Stimulated activated naive CD8-positive, alpha-beta T cell treated with anti-CD3 and anti-CD28 coated beads, Interleukin-15, Interleukin-2, amounts not matched to agents 100 ng/mL and 50 ng/mL, for 24 hours (primary cell): ENCODE measurements at regions not wholly inside any gene's neighbourhood (a gene's known extent, or its start where the extent isn't known, plus 50 kb on each side); places are given as distances from the start of the nearest gene placed in this dataset.

Experiments used
- H3K27ac Mint-ChIP-seq: one replicate; pipeline ENCODE4 v1.8.0; 2021; ENCODE audit warnings: mild to moderate bottlenecking, mixed read lengths
- H3K27me3 Mint-ChIP-seq: one replicate; pipeline ENCODE4 v1.8.0; 2021; ENCODE audit warnings: mixed read lengths
- H3K36me3 Mint-ChIP-seq: one replicate; pipeline ENCODE4 v1.8.0; 2021; ENCODE audit warnings: low read depth, mixed read lengths
- H3K4me1 Mint-ChIP-seq: one replicate; pipeline ENCODE4 v1.8.0; 2021; ENCODE audit warnings: low read depth, mixed read lengths
- H3K4me3 Mint-ChIP-seq: one replicate; pipeline ENCODE4 v1.8.0; 2021; ENCODE audit warnings: mild to moderate bottlenecking, mixed read lengths
- H3K9me3 Mint-ChIP-seq: one replicate; pipeline ENCODE4 v1.8.0; 2021; ENCODE audit warnings: mixed read lengths

DNA sequence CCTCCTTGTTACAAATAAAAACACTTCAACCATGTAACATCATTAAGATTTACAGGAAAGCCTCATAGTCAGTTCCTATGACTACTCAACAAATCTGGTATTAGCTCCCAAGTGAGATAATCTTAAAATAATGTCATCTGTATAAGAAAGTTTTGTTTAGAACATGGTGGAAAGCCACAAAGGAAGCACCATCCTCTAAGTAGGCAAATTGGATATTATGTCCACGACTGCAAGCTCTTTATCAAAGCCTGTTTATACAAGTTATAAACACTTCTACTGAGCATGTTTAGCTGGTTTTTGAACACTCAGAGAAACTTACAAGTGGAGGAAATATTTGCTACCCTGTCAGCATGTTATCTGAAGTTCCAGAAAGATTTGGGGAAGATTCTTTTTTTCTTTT is 349.8 kb downstream of the ARL4A start:
- no peaks in the 10 kb centered on the region for H3K9me3 Mint-ChIP-seq
- no peak overlapping the region for H3K27ac Mint-ChIP-seq
- no peak overlapping the region for H3K4me3 Mint-ChIP-seq
- H3K36me3 Mint-ChIP-seq = no peaks in the 10 kb centered on the region
- peaks cover 12% of the 10 kb centered on the region for H3K27me3 Mint-ChIP-seq
- no peaks in the 10 kb centered on the region for H3K4me1 Mint-ChIP-seq

DNA sequence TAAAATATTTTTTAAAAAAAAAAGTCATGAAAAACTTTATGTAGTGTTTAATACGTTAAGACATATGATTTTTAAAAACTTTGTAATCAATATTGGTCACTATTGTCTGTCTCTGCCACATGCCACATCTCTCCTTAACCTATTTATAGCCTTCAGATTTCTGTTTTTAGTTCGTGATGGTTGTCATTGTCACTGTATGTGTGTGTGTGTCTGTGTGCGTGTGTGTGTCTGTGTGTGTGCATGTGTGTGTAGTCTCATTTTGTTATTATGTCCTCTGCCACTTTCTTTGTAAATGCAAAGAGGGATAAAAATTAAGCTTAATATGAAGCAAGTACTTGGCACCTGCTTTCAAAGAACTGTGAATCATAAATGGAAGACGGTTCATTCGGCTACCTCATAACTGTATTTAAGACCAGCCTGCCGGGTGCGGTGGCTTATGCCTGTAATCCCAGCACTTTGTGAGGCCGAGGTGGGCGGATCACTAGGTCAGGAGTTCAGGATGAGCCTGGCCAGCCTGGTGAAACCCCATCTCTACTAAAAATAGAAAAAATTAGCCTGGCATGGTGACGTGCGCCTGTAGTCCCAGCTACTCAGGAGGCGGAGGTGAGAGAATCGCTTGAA is 354.0 kb downstream of the ARL4A start:
- Mint-ChIP-seq H3K27ac (no peak overlapping the region), H3K4me3 (no peak overlapping the region)

DNA sequence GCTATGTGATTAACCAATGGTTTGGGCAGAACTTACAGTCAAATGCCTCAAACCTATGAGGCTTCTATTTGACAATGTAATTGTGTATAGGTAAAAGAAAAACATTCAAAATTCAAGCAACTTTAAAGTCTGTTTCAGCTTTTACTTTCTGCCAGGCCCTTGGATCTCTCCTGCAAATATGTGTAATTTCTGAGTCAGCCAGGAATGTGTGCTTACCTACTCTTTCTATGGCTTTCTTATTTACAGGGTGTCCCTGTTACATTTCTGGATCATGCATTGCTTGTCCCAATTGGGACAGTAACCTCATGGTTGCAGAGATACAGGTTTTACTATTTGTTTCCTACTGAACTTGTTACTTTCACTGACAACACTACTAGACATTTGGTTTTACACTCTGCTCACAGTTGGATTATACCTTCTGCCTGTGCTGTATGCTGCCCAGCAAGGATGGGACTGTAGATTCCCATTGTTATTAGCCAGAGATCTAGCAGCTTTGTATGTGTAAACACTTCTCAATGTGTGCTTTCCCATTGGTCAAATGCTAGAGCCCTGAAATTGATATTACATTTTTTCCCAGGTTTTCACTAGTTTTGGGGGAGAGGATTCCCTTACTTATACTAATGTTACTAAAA is 355.3 kb downstream of the ARL4A start:
- Mint-ChIP-seq H3K9me3 (no peaks in the 10 kb centered on the region), H3K4me3 (no peak overlapping the region), H3K27me3 (peaks cover 13% of the 10 kb centered on the region), H3K36me3 (no peaks in the 10 kb centered on the region), H3K27ac (no peak overlapping the region), H3K4me1 (no peaks in the 10 kb centered on the region)

More for the DNA sequence above, 354.0 kb downstream of the ARL4A start:
- Mint-ChIP-seq H3K27me3 (peaks cover 19% of the 10 kb centered on the region), H3K9me3 (no peaks in the 10 kb centered on the region), H3K4me1 (no peaks in the 10 kb centered on the region), H3K36me3 (no peaks in the 10 kb centered on the region)

DNA sequence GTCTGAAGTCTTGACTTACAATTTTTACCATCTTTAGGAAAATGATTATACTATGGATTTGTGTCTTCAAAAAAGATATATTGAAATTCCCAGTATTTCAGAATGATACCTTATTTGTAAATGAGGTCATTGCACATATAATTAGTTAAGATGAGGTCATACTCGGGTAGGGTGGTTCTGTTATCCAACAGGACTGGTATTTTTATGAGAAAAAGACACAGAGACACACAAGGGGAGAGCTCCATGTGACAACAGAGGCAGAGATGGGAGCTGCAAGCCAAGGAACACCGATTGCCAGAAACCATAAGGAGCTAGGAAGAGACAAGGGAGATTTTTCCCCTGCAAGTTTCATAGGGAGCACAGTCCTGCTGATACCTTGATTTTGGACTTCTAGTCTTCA is 356.9 kb downstream of the ARL4A start:
- peaks cover 13% of the 10 kb centered on the region for H3K27me3 Mint-ChIP-seq
- no peak overlapping the region for H3K27ac Mint-ChIP-seq

DNA sequence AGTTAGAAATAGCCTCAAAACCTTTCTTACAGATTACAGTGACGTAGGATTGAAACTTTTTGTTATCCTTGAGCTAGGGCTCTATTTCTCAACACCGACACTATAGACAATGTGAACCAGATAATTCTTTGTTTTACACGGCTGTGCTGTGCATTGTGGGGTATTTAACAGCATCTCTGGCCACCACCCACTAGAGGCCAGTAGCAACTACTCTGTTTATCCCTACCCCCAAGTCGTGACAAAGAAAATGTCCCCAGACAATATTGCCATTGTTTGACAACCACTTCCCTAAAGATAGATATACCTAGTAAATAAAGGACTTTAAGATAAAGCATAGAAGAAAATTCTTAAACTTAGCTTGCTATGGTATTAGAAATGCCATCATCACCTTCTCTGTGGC is 359.6 kb downstream of the ARL4A start:
- Mint-ChIP-seq H3K27me3 (peaks cover 7% of the 10 kb centered on the region), H3K4me1 (no peaks in the 10 kb centered on the region), H3K36me3 (no peaks in the 10 kb centered on the region), H3K4me3 (no peak overlapping the region), H3K27ac (no peak overlapping the region), H3K9me3 (no peaks in the 10 kb centered on the region)

More for the DNA sequence above, 356.9 kb downstream of the ARL4A start:
- H3K4me3 Mint-ChIP-seq = no peak overlapping the region
- no peaks in the 10 kb centered on the region for H3K9me3 Mint-ChIP-seq
- no peaks in the 10 kb centered on the region for H3K36me3 Mint-ChIP-seq
- H3K4me1 Mint-ChIP-seq = no peaks in the 10 kb centered on the region

DNA sequence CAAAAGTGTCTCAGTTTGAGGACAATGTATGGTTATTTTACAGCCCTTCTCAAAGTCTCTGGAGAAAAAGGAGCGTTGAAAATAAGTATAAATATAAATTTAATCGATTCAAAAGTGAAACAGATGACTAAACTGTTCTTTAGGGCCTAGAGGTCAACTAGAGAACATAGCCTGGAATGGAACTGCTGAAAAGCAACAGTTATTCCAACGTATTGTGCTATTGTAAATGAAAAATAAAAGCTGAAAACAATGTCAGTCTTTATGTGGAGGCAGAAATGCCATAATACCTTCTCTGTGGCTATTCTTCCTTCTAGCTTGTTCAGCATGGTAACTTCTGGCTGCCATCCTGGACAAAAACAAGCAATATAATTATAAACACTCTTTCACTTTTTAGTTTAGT is 362.5 kb downstream of the ARL4A start:
- no peaks in the 10 kb centered on the region for H3K9me3 Mint-ChIP-seq

DNA sequence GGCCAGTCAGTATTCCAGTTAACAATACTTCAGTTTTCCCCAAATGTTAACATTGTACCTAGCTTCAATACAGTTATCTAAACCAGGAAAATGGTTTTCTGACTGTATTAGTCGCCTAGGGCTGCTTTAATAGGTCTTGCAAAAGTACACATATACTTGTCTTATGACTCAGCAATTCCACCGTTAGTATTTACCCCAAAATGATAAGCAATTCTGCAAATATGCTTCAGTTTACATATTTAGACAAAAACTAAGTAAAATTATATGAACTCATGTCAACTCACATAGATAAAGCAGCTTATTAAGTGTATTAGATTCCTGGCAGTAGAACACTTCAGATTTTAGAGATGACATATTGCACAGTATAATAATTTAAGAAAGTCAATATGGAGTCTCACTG is 363.3 kb downstream of the ARL4A start:
- Mint-ChIP-seq H3K27ac (no peak overlapping the region), H3K9me3 (no peaks in the 10 kb centered on the region), H3K27me3 (no peaks in the 10 kb centered on the region), H3K4me1 (no peaks in the 10 kb centered on the region), H3K4me3 (no peak overlapping the region), H3K36me3 (no peaks in the 10 kb centered on the region)

More for the DNA sequence above, 362.5 kb downstream of the ARL4A start:
- Mint-ChIP-seq H3K4me3 (no peak overlapping the region), H3K4me1 (no peaks in the 10 kb centered on the region), H3K36me3 (no peaks in the 10 kb centered on the region), H3K27me3 (peaks cover under 1% of the 10 kb centered on the region), H3K27ac (no peak overlapping the region)

DNA sequence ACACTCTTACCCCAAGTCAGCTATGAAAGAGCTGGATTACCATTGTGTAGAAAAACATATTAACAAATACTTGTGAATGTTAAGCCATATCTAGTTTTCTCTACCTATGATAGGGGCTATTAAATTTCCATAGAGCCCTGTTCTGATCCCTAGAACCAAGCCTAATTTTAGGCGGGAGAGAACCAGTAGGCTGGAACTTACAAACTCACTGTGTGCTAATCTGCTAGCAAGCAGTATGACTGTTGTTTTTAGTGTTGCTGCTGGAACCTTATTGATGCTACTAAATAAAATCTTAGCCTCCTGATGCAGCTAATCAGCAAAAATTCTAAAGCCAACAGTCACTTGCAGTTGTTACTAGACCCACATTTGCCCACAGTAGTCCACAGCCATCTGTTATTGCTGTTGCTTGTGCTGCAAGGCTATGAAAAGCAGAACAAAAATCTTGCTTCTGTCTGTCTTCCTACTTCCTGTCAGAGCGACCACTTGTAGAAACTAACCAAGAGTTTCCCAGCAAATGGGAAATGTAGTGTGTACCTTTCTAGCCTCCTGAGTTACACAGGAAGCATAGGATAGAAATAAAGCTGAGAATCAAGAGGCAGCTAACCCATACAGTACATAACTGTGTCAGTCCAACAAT is 368.4 kb downstream of the ARL4A start:
- Mint-ChIP-seq H3K9me3 (no peaks in the 10 kb centered on the region), H3K36me3 (no peaks in the 10 kb centered on the region), H3K4me3 (no peak overlapping the region), H3K27ac (peak overlapping the region; percentile 41), H3K4me1 (peaks cover 23% of the 10 kb centered on the region), H3K27me3 (no peaks in the 10 kb centered on the region)

DNA sequence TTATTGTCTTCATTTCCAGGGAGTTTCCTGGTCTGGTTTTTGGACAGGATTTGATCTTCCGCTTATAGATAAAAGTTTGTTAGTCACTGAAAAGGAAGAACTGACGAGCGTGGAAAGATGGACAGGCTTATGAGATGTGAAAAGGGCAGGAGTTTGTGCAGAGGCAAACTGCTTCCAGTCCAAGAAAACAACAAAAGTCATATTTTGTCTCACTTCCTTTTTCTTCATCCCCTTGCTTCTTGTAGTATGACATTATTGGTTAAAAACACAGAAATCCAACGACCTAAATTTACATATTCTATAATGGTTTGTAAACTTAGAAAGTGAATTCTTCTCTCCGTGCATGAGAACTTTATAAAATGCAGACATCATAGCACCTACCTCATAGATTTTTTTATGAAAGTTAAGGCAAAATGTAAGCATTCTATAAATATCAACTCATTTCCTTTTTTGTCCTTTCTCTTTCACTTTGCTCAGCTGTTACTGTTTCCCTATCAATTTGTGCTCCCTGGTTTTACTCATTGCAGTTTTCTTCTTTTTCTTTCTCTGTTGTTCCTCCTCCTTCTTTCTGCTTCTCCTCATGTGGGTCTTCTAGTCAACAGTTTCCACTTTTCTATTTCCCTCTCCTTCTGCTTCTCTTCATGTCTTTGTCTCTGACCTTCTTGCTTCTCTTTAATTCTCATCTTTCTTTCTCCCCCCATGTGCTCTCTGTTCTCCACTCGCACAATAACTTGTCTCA is 370.2 kb downstream of the ARL4A start:
- Mint-ChIP-seq H3K27me3 (no peaks in the 10 kb centered on the region), H3K9me3 (no peaks in the 10 kb centered on the region), H3K27ac (peak overlapping the region; percentile 88), H3K4me1 (peaks cover 23% of the 10 kb centered on the region), H3K36me3 (no peaks in the 10 kb centered on the region), H3K4me3 (peak overlapping the region; percentile 43)

DNA sequence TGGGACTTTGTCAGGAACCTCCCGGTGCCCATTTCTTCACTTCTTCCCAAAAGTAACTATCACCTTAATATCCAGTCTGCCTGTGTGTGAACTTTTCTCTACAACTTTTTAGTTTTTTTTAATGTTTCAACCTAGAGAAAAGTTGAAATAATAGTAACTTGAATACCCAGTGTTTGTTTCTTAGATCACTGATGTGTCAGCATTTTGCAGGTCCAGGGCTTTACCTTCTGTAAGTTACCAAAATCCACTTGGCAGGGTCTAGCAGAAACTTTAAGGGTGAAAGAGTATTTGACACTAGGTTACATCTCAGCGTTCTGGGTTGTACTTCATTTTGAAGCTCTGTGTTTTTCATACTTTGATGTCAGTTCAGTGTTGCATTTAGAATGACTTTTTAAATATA is 372.7 kb downstream of the ARL4A start:
- H3K4me1 Mint-ChIP-seq = peaks cover 23% of the 10 kb centered on the region
- no peaks in the 10 kb centered on the region for H3K36me3 Mint-ChIP-seq
- no peak overlapping the region for H3K4me3 Mint-ChIP-seq
- no peaks in the 10 kb centered on the region for H3K9me3 Mint-ChIP-seq
- H3K27me3 Mint-ChIP-seq = no peaks in the 10 kb centered on the region
- H3K27ac Mint-ChIP-seq = no peak overlapping the region

DNA sequence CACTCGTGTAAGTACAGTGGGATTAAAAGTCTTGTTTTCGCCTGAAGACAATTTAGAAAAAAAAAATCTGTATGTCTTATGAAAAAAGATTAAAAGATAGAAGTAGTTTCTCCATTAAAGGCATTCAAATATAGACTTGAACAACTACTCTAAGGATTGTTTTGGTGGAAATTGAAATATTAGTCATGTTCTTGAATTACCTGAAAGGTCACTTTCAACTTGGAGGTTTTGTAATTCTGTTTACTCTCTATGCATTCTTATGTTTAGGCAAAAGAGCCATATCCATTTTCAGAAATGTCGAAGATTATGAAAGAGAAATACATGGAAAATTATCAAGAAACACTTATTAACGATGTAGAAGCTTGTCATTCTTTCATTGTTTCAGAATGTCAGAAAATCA is 373.7 kb downstream of the ARL4A start:
- Mint-ChIP-seq H3K27me3 (no peaks in the 10 kb centered on the region), H3K36me3 (no peaks in the 10 kb centered on the region), H3K27ac (no peak overlapping the region)

DNA sequence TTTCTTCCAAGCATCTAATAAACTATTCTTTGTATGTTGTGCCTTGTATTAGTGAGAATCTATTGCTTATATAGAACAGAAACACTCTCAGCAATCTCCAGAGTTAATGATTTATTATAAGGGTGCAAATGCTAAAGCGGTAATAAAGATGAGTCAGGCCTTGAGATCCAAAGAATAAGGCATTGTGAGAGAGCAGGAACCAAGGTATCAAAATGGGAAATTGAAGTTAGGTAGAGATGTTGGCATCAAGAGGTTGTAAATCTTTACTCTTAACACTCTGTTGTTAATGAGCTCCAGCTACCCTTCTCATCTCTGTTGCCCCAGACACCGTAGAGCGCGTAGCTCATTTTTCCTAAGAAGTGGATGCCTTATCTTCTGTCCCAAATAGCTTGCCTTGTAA is 375.2 kb downstream of the ARL4A start:
- H3K27me3 Mint-ChIP-seq = no peaks in the 10 kb centered on the region
- no peaks in the 10 kb centered on the region for H3K9me3 Mint-ChIP-seq
- no peak overlapping the region for H3K27ac Mint-ChIP-seq
- H3K4me3 Mint-ChIP-seq = no peak overlapping the region
- H3K4me1 Mint-ChIP-seq = peaks cover 11% of the 10 kb centered on the region
- no peaks in the 10 kb centered on the region for H3K36me3 Mint-ChIP-seq

More for the DNA sequence above, 373.7 kb downstream of the ARL4A start:
- Mint-ChIP-seq H3K4me1 (peaks cover 21% of the 10 kb centered on the region), H3K4me3 (no peak overlapping the region), H3K9me3 (no peaks in the 10 kb centered on the region)

DNA sequence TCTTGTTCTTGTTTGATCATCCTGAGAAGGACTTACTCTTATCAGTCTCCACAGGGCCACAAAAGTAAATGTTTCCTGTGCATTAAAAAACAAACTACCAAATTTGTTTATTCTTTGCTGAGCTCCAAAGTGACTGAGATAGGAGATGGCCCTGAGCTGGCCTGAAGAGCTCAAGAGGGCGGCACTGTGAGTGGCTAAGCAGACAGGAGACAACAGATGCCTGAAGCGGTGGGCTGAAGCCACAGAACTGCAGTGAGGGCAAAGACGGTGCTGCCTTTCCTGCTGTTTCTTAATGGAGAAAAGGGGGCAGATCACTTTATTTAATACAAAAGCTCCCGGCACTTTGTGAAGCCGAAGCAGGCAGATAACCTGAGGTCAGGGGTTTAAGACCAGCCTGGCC is 379.6 kb downstream of the ARL4A start:
- Mint-ChIP-seq H3K4me1 (no peaks in the 10 kb centered on the region), H3K27ac (no peak overlapping the region), H3K9me3 (no peaks in the 10 kb centered on the region), H3K4me3 (no peak overlapping the region), H3K36me3 (no peaks in the 10 kb centered on the region), H3K27me3 (no peaks in the 10 kb centered on the region)

DNA sequence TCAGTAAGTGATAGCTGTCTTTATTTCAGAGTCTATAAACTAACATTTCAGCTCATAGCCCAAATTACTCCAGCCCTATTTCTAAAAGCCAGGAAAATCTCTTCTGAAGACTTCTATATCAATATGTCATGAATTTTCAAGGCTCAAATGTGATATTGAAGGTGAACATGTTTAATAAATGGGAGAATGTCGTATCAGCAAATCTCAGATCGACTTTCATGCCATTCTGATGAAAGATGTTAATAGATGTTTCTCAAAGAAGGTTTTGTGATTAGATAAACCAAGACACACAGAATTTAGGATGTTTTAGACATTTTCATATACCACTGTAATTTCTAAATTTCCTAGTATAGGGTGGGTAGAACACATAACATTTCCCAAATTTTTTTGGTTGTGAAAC is 380.6 kb downstream of the ARL4A start:
- H3K27ac Mint-ChIP-seq = no peak overlapping the region
- no peaks in the 10 kb centered on the region for H3K9me3 Mint-ChIP-seq
- no peaks in the 10 kb centered on the region for H3K36me3 Mint-ChIP-seq
- H3K27me3 Mint-ChIP-seq = no peaks in the 10 kb centered on the region
- no peak overlapping the region for H3K4me3 Mint-ChIP-seq
- no peaks in the 10 kb centered on the region for H3K4me1 Mint-ChIP-seq

DNA sequence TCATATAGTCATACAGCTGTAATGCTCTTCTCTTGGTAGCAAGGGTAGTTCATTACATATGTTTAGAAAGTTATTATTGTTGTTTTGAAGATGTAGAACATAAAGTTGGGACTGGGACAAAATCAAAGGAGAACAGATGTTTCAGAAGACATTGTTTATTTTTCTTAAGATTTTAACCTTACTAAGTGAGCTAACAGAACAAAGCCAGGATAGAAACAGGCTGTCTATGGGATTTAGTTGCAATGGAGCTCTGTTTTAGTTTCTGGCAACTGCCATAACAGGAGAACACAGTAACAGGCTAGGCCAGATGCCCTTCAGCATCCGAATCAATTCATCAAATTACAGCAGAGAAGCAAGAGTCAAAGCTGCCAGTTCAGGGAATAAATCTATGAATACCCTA is 382.4 kb downstream of the ARL4A start:
- Mint-ChIP-seq H3K4me3 (no peak overlapping the region), H3K27ac (no peak overlapping the region), H3K4me1 (no peaks in the 10 kb centered on the region), H3K27me3 (peaks cover 3% of the 10 kb centered on the region), H3K36me3 (no peaks in the 10 kb centered on the region), H3K9me3 (no peaks in the 10 kb centered on the region)
